GM21576 (cell line): ENCODE measurements at regions not wholly inside any gene's neighbourhood (a gene's known extent, or its start where the extent isn't known, plus 50 kb on each side); places are given as distances from the start of the nearest gene placed in this dataset.

Experiments
- ATAC-seq: cut with Tn5 transposase; IDR thresholded peaks from one replicate; pipeline ENCODE4 v1.9.1; 2021; ENCODE audit warnings: mild to moderate bottlenecking, moderate library complexity; ENCODE audit not compliant: unreplicated experiment

DNA sequence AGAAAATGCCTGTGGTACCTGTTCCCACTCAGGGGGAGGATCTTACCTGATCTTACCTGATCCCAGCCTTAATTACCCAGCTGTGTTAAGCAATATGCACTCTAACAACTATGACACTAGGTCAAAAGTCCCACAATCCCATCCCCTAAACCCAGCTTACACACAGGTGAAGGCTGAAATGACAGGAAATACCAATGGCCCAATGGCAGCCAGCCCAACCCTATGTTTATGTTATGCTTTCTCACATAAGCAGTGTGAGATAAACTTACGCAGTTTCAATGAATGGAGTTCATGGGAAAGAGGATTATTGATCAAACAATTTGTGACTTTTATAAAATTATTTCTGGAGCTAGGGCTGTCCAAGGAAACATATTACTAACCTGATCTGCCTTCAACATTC is 91.9 kb downstream of the GPAM start:
- no peak for ATAC-seq

DNA sequence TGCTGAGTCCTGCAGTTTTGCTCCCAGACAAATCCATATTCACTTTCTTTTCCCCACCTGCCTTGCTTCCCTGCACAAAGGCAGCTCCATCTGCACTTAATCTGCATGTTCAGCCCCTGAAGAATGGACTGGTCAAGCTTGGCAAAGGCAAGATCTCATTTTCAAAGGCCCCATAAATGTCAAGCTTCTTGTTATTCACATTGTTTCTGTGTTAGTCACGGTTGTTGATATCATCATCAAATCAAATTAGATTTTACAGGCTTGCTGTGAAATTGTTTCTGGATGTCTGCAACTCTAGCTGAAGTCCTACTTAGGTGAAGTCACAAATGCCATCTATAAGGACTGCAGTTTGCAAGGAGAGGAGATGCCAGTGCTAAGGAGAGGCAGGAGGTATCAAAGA is 91.0 kb downstream of the GPAM start:
- ATAC-seq = no peak

DNA sequence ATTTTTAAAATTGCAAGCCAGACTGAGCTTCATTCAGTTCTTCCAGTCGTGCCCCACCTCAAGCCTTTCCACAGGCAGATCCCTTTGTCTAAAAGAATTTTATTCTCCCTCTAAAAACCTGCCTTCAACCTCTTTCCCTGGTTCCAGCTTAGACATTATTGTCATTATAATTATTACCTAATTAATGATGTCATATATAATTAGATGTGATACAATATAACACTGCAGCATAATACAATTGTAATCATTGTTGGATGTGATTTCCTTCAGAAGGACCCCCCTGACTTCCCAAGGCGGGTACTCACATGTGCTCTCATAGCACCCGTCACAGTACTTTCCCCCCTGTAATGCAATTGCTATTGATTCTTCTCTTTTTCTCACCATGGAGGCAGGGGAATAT is 88.6 kb downstream of the GPAM start:
- no peak for ATAC-seq

DNA sequence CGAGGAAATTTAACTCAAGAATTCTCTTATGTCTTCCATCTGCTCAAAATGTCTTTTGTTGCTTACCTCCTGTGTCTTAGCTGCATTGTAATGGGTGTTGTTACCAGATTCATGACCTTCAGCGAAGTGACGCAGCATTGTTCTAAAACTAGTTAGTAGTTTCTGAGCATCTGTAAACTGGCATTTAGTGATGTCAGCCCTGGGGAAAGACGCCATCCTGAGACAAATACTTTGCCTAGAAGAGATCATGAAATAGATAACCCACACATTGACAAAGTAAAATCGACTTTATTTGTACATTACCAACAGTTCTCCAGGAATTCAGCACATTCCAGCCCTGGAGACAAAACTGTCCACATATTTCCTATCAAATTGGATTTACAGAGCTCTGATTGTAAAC is 87.8 kb downstream of the GPAM start:
- no peak for ATAC-seq

DNA sequence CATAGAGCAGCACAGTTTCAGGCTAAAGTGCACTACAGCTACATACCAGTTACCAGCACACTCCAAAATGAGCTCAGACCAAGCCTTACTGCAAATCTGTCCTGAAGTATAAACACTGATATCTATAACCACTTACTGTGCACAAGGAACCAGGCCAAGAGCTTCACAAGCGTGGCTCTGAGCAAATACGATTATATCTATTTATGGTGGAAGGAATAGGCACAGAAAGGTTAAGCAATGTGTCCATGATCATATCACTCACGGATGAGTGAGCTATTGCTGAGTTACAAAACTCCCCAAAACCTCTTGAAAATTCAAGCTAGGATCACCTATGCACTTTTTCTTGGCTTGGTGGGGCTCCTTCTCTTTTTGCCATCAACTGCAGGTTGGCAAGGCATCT is 84.9 kb downstream of the GPAM start:
- ATAC-seq = no peak
